ENCODE measurements at regions not wholly inside any gene's neighbourhood (a gene's known extent, or its start where the extent isn't known, plus 50 kb on each side); places are given as distances from the start of the nearest gene placed in this dataset.
"Not testable (repeated sequence)": the region's sequence is repeated elsewhere in the genome, so short reads cannot be mapped to it uniquely, and the experiment has no call there.

DNA sequence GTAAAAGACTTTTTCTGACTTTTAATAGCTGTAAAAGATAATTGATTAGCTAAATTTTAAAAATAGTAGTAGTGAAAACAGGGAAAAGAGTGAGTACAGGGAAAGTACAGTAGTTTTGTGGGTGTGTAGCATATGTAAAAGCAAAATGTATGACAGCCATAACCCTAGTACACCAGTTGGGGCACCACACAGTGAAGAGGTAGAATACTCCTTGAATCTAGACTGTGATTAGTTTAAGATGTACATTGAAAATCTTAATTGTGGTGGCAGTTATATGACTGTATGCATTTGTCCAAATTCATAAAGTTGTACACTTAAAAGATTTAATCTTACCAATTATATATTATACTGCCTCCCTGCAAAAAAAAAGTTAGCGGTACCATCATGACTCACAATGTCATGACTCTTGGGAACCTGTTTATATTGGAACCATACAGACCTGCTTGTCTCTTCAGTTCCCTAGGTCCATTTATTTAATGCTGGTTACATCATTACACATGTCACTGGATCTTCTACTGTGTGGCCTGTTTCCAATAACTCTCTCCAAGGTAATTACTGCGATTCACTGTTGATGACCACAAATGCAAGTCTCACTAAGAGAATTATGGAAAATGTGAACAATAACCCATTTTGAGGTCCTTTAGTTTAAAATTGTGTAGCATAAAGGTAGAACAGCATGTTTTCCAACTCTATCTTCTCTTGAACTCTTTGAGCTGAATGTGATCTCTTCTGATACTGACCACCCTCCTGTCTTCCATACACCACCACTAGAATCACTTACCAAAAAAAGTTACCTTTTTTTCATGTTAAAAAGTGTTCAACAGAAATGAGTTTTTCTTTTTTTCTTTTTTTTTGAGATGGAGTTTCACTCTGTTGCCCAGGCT is 264.2 kb upstream of the AMIGO2 start:
- H3K4me3 Mint-ChIP-seq: peak overlapping the region; percentile 19
- H3K27me3 Mint-ChIP-seq: no peaks in the 10 kb centered on the region
- H3K27ac Mint-ChIP-seq: peak overlapping the region; percentile 88
- peaks cover 49% of the 10 kb centered on the region for H3K4me1 Mint-ChIP-seq
- H3K9me3 Mint-ChIP-seq: no peaks in the 10 kb centered on the region
- H3K36me3 Mint-ChIP-seq: peaks cover 10% of the 10 kb centered on the region

DNA sequence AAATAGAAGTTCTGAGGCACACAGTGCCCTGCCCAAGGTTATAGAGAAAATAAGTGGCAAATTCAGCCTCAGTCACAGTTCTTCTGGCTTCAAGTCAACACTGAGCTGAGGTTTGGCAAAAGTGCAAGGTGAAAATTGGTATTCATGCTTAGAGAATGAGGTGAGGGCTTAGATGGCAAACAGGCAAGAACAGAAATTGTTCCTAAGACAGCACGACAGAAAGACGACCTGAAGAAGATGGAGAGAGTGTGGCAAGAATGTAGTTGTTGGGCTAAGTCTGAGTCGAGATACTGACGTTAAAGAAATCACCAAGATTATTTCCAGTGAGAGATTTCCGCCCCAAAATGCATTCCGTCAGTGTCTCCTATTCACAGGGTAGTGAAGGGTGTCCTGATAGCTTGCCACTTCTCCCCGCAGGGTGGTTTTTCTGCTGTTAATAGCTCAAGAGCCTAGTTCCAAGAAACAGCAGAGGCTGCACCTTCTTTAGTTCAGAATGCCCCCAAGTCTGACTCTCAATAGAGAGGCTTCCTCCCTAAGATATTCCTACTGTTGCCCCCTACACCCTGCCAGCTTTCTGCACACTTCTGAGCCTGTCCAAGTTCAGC is 260.8 kb upstream of the AMIGO2 start:
- H3K4me3 Mint-ChIP-seq: no peak overlapping the region
- H3K27me3 Mint-ChIP-seq: no peaks in the 10 kb centered on the region
- peaks cover 17% of the 10 kb centered on the region for H3K9me3 Mint-ChIP-seq
- no peak overlapping the region for H3K27ac Mint-ChIP-seq
- peaks cover 42% of the 10 kb centered on the region for H3K4me1 Mint-ChIP-seq
- peaks cover 21% of the 10 kb centered on the region for H3K36me3 Mint-ChIP-seq

DNA sequence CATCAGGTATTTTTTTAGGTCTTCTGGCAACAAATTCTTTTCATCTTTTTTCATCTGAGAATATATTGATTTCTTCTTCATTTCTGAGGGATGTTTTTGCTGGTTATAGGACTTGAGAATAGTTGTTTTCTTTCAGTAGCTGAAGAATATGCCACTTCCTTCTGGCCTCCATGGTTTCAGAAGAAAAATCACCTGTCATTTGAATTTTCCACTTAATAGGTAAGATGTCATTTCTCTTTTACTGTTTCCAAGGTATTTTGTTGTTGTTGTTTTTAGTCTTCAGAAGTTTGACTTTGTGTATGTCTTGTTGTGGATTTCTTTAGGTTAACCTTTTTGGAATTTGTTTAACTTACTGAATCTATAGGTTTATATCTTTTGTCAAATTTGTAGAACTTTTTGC is 257.8 kb upstream of the AMIGO2 start:
- H3K27me3 Mint-ChIP-seq: no peaks in the 10 kb centered on the region

GRCh38 chr12:47333271-47333858 is 253.6 kb upstream of the AMIGO2 start:
- not testable (repeated sequence) for H3K27ac Mint-ChIP-seq, H3K27me3 Mint-ChIP-seq, H3K4me3 Mint-ChIP-seq
- H3K36me3 Mint-ChIP-seq: peaks cover 10% of the 10 kb centered on the region
- H3K4me1 Mint-ChIP-seq: peaks cover 54% of the 10 kb centered on the region
- peaks cover 17% of the 10 kb centered on the region for H3K9me3 Mint-ChIP-seq

More for the DNA sequence above, 257.8 kb upstream of the AMIGO2 start:
- Mint-ChIP-seq H3K9me3 (peaks cover 17% of the 10 kb centered on the region), H3K36me3 (peaks cover 15% of the 10 kb centered on the region), H3K4me3 (no peak overlapping the region), H3K4me1 (peaks cover 38% of the 10 kb centered on the region), H3K27ac (no peak overlapping the region)

GRCh38 chr12:47328831-47329545 is 249.2 kb upstream of the AMIGO2 start:
- Mint-ChIP-seq H3K9me3 (no peaks in the 10 kb centered on the region), H3K27me3 (no peaks in the 10 kb centered on the region), H3K4me1 (peaks cover 54% of the 10 kb centered on the region), H3K4me3 (peak overlapping the region; percentile 9), H3K27ac (peak overlapping the region; percentile 84), H3K36me3 (no peaks in the 10 kb centered on the region)

DNA sequence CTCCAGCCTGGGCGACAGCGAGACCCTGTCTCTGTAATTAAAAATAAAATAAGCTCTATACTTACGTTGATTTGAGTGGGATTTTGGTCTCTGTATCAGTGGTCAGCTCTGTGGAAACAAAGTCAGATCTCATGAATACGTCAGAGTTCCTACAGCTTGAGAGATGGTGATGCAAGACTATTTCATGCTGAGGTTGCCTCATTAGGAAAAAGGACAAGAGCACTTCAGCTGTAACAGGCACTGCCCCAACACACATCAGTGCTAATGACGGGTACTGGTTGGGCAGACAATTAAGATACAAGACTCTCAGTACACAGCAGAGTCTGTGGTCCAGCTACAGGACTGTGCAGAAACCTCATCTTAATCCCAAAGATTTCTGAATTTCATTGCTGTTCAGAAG is 246.4 kb upstream of the AMIGO2 start:
- Mint-ChIP-seq H3K36me3 (peaks cover 3% of the 10 kb centered on the region), H3K27ac (no peak overlapping the region), H3K4me3 (no peak overlapping the region), H3K4me1 (peaks cover 69% of the 10 kb centered on the region), H3K27me3 (no peaks in the 10 kb centered on the region), H3K9me3 (no peaks in the 10 kb centered on the region)

DNA sequence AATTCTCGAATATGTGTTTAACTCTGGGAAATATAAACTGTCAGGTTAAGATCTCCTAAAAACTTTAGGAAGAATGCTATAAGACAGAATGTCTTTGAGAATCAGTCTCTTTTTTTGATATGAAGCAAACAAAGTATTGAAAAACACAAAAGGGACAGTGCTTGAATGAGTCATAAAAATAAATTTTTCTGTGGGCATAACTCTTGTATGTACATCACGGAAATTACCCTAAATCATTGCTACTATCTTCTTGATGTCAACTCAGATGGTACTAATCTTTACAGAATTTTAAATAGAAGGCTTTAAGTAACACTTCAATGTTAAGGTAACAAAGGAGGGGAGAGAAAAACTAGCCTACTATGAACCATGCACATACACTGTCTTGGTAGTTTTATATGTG is 244.0 kb upstream of the AMIGO2 start:
- Mint-ChIP-seq H3K36me3 (peaks cover 3% of the 10 kb centered on the region), H3K27ac (peak overlapping the region; percentile 98), H3K4me1 (peaks cover 63% of the 10 kb centered on the region), H3K27me3 (no peaks in the 10 kb centered on the region), H3K9me3 (no peaks in the 10 kb centered on the region), H3K4me3 (peak overlapping the region; percentile 63)

DNA sequence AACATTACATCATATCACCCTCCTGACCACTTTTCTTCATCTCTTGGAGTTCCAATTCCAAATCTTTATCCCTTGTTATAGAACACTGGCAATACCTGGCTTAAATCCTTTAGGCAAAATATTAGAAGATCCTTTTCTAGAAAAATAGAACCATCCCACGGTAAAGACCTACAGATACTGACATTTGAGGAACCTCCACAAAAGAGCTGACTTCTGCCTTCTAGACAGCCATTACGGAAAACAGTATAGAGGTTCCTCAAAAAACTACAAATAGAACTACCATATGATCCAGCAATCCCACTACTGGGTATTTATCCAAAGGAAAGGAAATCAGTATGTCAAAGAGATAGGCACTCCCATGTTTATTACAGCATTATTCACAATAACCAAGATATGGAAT is 241.7 kb upstream of the AMIGO2 start:
- Mint-ChIP-seq H3K4me3 (no peak overlapping the region), H3K27ac (no peak overlapping the region), H3K36me3 (peaks cover 3% of the 10 kb centered on the region), H3K27me3 (no peaks in the 10 kb centered on the region), H3K9me3 (no peaks in the 10 kb centered on the region), H3K4me1 (peaks cover 58% of the 10 kb centered on the region)

DNA sequence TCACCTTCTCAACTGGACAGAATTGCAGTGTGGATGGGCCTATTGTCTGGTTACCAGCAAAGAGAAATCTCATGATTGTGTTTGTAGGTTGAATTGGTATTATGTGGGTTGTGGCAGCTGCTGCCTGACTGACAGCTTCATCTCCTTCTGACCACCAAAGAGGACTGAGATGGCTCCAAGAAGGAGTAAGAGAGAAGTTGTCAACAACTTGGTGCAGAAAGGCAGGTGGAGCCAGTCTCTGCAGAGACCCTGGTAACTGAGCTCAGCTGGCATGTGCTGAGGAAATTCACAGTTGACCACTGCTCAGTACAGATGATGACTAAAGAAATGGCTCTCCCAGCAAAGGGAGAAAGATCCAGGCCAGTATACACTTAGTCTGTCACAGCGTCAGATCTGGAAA is 240.0 kb upstream of the AMIGO2 start:
- no peak overlapping the region for H3K4me3 Mint-ChIP-seq
- peaks cover 3% of the 10 kb centered on the region for H3K36me3 Mint-ChIP-seq
- peak overlapping the region; percentile 2 for H3K27ac Mint-ChIP-seq
- H3K27me3 Mint-ChIP-seq: no peaks in the 10 kb centered on the region
- H3K9me3 Mint-ChIP-seq: no peaks in the 10 kb centered on the region
- peaks cover 57% of the 10 kb centered on the region for H3K4me1 Mint-ChIP-seq

DNA sequence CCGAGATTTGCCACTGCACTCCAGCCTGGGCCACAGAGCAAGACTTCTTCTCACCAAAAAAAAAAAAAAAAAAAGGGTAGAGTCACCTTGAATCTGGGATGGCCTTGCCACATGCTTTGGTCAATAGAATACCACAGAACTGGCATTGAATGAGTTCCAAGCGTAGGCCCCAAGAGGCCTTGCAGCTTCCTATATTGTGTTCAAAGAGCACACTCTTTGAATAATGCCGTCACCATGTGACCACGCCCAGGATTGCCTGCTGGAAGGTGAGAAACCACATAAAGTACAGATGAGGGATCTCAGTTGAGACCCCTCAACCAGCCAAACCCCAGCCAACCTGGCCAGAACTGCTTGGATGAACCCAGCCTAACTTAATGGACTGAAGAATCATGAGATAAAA is 239.2 kb upstream of the AMIGO2 start:
- no peak overlapping the region for H3K27ac Mint-ChIP-seq
- H3K4me1 Mint-ChIP-seq: peaks cover 57% of the 10 kb centered on the region
- no peak overlapping the region for H3K4me3 Mint-ChIP-seq
- no peaks in the 10 kb centered on the region for H3K27me3 Mint-ChIP-seq
- peaks cover 3% of the 10 kb centered on the region for H3K36me3 Mint-ChIP-seq
- H3K9me3 Mint-ChIP-seq: no peaks in the 10 kb centered on the region

DNA sequence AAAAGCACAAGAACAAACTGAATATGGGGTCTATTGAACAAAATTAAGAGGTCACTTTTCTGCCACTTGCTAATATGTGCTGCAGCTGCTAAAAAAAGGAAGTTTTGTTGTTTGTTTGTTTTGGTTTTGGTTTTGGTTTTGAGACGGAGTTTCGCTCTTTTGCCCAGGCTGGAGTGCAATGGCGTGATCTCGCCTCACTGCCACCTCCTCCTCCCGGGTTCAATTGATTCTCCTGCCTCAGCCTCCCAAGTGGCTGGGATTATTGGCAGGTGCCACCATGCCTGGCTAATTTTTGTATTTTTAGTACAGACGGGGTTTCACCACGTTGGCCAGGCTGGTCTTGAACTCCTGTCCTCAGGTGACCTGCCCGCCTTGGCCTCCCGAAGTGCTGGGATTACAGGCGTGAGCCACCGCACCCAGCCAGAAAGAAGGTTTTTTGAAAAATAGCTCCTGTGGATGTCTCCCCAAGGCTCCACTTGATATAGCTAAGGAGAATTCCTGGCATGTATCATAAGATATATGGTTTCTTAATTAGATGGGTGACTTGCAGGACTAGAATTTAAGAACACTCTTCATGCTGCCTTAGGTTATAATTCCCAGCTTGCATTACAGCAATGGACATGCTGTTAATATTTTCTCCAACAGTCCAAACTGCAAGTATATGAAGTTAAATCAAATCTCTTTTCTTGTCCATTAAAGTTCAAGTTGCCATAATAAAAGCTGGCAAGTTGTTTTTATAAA is 237.6 kb upstream of the AMIGO2 start:
- Mint-ChIP-seq H3K36me3 (no peaks in the 10 kb centered on the region), H3K4me1 (peaks cover 57% of the 10 kb centered on the region), H3K27me3 (no peaks in the 10 kb centered on the region), H3K27ac (no peak overlapping the region), H3K9me3 (peaks cover 4% of the 10 kb centered on the region), H3K4me3 (no peak overlapping the region)

GRCh38 chr12:47316609-47317049 is 236.9 kb upstream of the AMIGO2 start:
- H3K27ac Mint-ChIP-seq: no peak overlapping the region

GRCh38 chr12:47314996-47315395 is 235.2 kb upstream of the AMIGO2 start:
- Mint-ChIP-seq H3K4me3 (no peak overlapping the region), H3K4me1 (peaks cover 61% of the 10 kb centered on the region), H3K27ac (no peak overlapping the region), H3K27me3 (no peaks in the 10 kb centered on the region), H3K36me3 (peaks cover 7% of the 10 kb centered on the region), H3K9me3 (peaks cover 9% of the 10 kb centered on the region)

More at GRCh38 chr12:47316609-47317049, 236.9 kb upstream of the AMIGO2 start:
- no peaks in the 10 kb centered on the region for H3K27me3 Mint-ChIP-seq
- peaks cover under 1% of the 10 kb centered on the region for H3K36me3 Mint-ChIP-seq
- H3K4me1 Mint-ChIP-seq: peaks cover 56% of the 10 kb centered on the region
- no peak overlapping the region for H3K4me3 Mint-ChIP-seq
- peaks cover 6% of the 10 kb centered on the region for H3K9me3 Mint-ChIP-seq

- Mint-ChIP-seq H3K36me3 (peaks cover 20% of the 10 kb centered on the region), H3K27me3 (no peaks in the 10 kb centered on the region), H3K27ac (peak overlapping the region; percentile 71), H3K4me3 (no peak overlapping the region), H3K4me1 (peaks cover 67% of the 10 kb centered on the region), H3K9me3 (peaks cover 15% of the 10 kb centered on the region)
Measured at GRCh38 chr12:47312808-47313426, 233.2 kb upstream of the AMIGO2 start.
